Uterus (tissue), 3 donors: ENCODE measurements at regions not wholly inside any gene's neighbourhood (a gene's known extent, or its start where the extent isn't known, plus 50 kb on each side); places are given as distances from the start of the nearest gene placed in this dataset.

Source experiments
- DNase-seq, 2 donors: peaks; one replicate each; pipeline ENCODE4 v3.0.0-alpha.2; 2019 to 2020
- H3K27ac ChIP-seq, 2 donors: fragments of 200-600 bp; sonication (generic); 1 replicate in 1 of 2; 2 replicates in 1 of 2; pipeline ENCODE4 v1.5.1; 2016 to 2018
- H3K27me3 ChIP-seq, 2 donors: fragments of 200-600 bp; sonication (generic); one replicate each; pipeline ENCODE4 v1.5.1; 2018 to 2019; ENCODE audit warnings: control low read depth in 1 of 2
- H3K36me3 ChIP-seq, 2 donors: fragments of 200-600 bp; sonication (generic); one replicate each; pipeline ENCODE4 v1.5.1; 2019; ENCODE audit warnings: control low read depth in 1 of 2
- H3K4me1 ChIP-seq, 2 donors: fragments of 200-600 bp; sonication (generic); one replicate each; pipeline ENCODE4 v1.5.1; 2018 to 2019; ENCODE audit warnings: control low read depth in 1 of 2
- H3K4me3 ChIP-seq, 2 donors: fragments of 200-600 bp; sonication (generic); 1 replicate in 1 of 2; 2 replicates in 1 of 2; pipeline ENCODE4 v1.5.1; 2018 to 2019; ENCODE audit warnings: mild to moderate bottlenecking in 1 of 2
- H3K9me3 ChIP-seq, 2 donors: fragments of 200-600 bp; sonication (generic); one replicate each; pipeline ENCODE4 v1.5.1; 2019; ENCODE audit warnings: control low read depth in 1 of 2
- POLR2A ChIP-seq, 2 donors: fragments of 450-650 bp; IDR thresholded peaks; one replicate each; pipeline ENCODE4 v1.6.1; 2016; ENCODE audit warnings: antibody characterized with exemption in 2 of 2, mild to moderate bottlenecking in 1 of 2, moderate library complexity in 1 of 2
- intact Hi-C: fragments of 100-400 bp; cut with DNase I; formaldehyde crosslinking; loops from one replicate; pipeline ENCODE4 v1.15.1; 2023; ENCODE audit warnings: low total_unique reads
- TF ChIP-seq, protein P1 (sequence below), 4 experiments: fragments of 200-600 bp in 2 of 4; fragments of 450-650 bp in 2 of 4; sonication (generic) in 2 of 4; IDR thresholded peaks; one replicate each; pipeline ENCODE4 v1.5.1; 2016 to 2019; ENCODE audit warnings: antibody characterized with exemption in 4 of 4, mild to moderate bottlenecking in 2 of 4, moderate library complexity in 1 of 4
- donor health status: DM: yes; HTN: yes; CAD: no.

- no peak overlapping the region for H3K4me3 ChIP-seq
- no peaks in the 10 kb centered on the region for H3K36me3 ChIP-seq
- H3K27me3 ChIP-seq = no peaks in the 10 kb centered on the region
- peak overlapping the region in 1 of 2 donors; percentile 86 for H3K27ac ChIP-seq
- DNase-seq = peak in 1 of 2 donors; percentile 60
- no peak for TF ChIP-seq POLR2A (IDR thresholded peaks at IDR 0.05)
- TF ChIP-seq, protein P1, sequence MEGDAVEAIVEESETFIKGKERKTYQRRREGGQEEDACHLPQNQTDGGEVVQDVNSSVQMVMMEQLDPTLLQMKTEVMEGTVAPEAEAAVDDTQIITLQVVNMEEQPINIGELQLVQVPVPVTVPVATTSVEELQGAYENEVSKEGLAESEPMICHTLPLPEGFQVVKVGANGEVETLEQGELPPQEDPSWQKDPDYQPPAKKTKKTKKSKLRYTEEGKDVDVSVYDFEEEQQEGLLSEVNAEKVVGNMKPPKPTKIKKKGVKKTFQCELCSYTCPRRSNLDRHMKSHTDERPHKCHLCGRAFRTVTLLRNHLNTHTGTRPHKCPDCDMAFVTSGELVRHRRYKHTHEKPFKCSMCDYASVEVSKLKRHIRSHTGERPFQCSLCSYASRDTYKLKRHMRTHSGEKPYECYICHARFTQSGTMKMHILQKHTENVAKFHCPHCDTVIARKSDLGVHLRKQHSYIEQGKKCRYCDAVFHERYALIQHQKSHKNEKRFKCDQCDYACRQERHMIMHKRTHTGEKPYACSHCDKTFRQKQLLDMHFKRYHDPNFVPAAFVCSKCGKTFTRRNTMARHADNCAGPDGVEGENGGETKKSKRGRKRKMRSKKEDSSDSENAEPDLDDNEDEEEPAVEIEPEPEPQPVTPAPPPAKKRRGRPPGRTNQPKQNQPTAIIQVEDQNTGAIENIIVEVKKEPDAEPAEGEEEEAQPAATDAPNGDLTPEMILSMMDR (IDR thresholded peaks at IDR 0.05) = no peak
- H3K4me1 ChIP-seq = peaks cover 0 to 9% of the 10 kb centered on the region in 2 donors
- intact Hi-C loops = no loop called here
- H3K9me3 ChIP-seq = no peaks in the 10 kb centered on the region
These were observed 102.8 kb upstream of the TMEM170B start for GRCh38 chr6:11434565-11435326.

DNA sequence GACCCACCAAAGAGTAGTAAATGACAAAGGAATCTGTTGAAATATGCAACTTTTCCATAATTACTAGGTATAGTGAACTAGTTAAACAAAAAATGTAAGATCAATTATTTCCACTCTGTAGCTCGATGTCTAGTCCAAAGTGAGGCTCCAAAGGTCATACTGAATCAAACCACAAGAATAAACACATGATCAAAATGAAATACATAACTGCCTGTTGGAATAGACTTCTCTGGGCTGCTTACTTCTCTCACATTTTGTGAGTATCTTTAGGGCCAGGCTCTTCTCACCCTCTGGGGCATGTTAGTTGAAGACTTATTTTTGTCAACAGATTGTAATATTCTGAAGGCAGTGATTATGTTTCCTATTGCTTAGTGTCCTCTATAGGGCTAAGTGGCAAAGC is 103.7 kb upstream of the TMEM170B start:
- Histone ChIP-seq H3K4me3 (no peak overlapping the region), H3K36me3 (no peaks in the 10 kb centered on the region), H3K27ac (peak overlapping the region; percentile 68 to 86), H3K4me1 (peaks cover 0 to 9% of the 10 kb centered on the region in 2 donors), H3K9me3 (no peaks in the 10 kb centered on the region), H3K27me3 (no peaks in the 10 kb centered on the region)
- intact Hi-C loops = no loop called here
- DNase-seq = no peak
- TF ChIP-seq POLR2A (IDR thresholded peaks at IDR 0.05) = no peak
- TF ChIP-seq, protein P1 (IDR thresholded peaks at IDR 0.05) = no peak

DNA sequence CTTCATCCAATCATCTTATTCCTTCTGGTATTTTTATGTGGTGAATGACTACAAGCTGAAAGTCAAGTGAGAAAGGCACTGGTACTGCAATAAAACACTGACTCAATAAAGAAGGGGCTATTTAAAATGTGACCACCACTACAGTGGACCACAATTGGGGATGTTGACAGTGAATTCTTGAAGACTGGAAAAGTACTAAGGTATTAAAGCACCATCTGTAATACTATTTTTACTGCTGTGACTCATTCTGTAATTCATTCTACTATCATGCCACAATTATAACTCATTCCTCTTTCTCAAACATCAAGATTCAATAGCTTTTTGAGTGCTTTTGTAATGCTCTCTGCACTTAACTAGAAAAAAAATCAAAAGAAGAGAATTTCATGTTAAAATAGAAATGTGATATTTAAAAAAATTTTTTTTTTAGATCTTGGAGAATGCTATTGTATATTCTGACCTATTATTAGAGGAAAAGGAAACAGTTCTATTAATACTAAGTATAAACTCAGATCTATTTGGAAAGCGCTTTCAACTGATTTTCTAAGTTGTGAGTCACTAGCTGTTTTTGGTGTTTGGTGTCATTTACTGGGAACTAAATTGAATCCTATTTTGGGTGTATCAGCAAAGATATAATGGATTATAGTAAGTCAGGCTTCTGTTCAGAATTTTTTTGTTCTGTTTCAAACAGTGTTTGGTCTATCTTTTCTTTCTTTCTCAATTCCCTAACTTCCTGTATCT is 104.7 kb upstream of the TMEM170B start:
- Histone ChIP-seq H3K27ac (peak overlapping the region; percentile 68 to 86), H3K36me3 (no peaks in the 10 kb centered on the region)

DNA sequence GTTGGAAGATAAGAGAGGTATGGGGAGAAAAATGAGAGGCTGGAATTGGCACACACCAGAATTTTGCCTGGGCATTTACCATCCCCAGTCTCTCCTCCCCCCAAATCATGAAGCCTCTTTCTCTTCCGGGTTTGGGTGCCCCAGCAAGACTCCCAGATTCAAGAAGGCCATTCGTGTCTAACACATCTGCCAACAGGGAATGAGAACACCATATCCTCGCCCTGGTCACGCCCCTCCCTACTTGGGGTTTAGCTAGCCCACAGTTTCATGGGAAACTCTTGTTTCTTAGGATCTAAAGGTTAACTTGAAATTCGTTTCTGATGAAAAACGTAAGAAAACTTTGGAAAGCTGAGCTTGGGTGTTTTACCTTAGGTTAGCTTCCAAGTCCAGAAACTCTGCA is 105.5 kb upstream of the TMEM170B start:
- no peak for DNase-seq
- Histone ChIP-seq H3K4me1 (peaks cover 0 to 9% of the 10 kb centered on the region in 2 donors), H3K36me3 (no peaks in the 10 kb centered on the region), H3K27ac (peak overlapping the region; percentile 68 to 86), H3K9me3 (no peaks in the 10 kb centered on the region), H3K27me3 (no peaks in the 10 kb centered on the region), H3K4me3 (no peak overlapping the region)
- TF ChIP-seq, protein P1 (IDR thresholded peaks at IDR 0.05) = no peak
- TF ChIP-seq POLR2A (IDR thresholded peaks at IDR 0.05) = no peak
- intact Hi-C loops = no loop called here

More for the DNA sequence above, 104.7 kb upstream of the TMEM170B start:
- Histone ChIP-seq H3K27me3 (no peaks in the 10 kb centered on the region), H3K4me3 (no peak overlapping the region), H3K9me3 (no peaks in the 10 kb centered on the region), H3K4me1 (peaks cover 0 to 9% of the 10 kb centered on the region in 2 donors)
- DNase-seq = no peak
- intact Hi-C loops = no loop called here
- TF ChIP-seq POLR2A (IDR thresholded peaks at IDR 0.05) = no peak
- TF ChIP-seq, protein P1 (IDR thresholded peaks at IDR 0.05) = no peak

GRCh38 chr6:11431455-11431937 is 106.1 kb upstream of the TMEM170B start:
- Histone ChIP-seq H3K4me3 (no peak overlapping the region), H3K9me3 (no peaks in the 10 kb centered on the region), H3K27me3 (no peaks in the 10 kb centered on the region), H3K36me3 (no peaks in the 10 kb centered on the region), H3K27ac (peak overlapping the region; percentile 68 to 86), H3K4me1 (peaks cover 0 to 9% of the 10 kb centered on the region in 2 donors)
- no peak for DNase-seq
- intact Hi-C loops = no loop called here
- TF ChIP-seq, protein P1 (IDR thresholded peaks at IDR 0.05) = no peak
- TF ChIP-seq POLR2A (IDR thresholded peaks at IDR 0.05) = no peak
